HL-60 (cell line): ENCODE measurements at regions not wholly inside any gene's neighbourhood (a gene's known extent, or its start where the extent isn't known, plus 50 kb on each side); places are given as distances from the start of the nearest gene placed in this dataset.

Source experiments
- CTCF ChIP-seq: IDR thresholded peaks from one replicate; pipeline ENCODE4 v1.5.1; 2011; ENCODE audit warnings: low read length, control low read depth, inconsistent platforms; ENCODE audit not compliant: insufficient read depth
- GABPA ChIP-seq: IDR thresholded peaks from 2 replicates; pipeline ENCODE4 v1.6.1; 2012; ENCODE audit warnings: low read depth
- POLR2AphosphoS5 ChIP-seq: IDR thresholded peaks from 2 replicates; pipeline ENCODE4 v1.6.1; 2012; ENCODE audit warnings: low read depth
- REST ChIP-seq: IDR thresholded peaks from 2 replicates; pipeline ENCODE4 v1.6.1; 2012; ENCODE audit warnings: low read depth; ENCODE audit not compliant: insufficient replicate concordance
- SPI1 ChIP-seq: IDR thresholded peaks from 2 replicates; pipeline ENCODE4 v1.6.1; 2012; ENCODE audit warnings: low read depth, mild to moderate bottlenecking, borderline replicate concordance

GRCh38 chr7:42858570-42858969 is 53.3 kb downstream of the C7orf25 start:
- TF ChIP-seq CTCF (no peak), POLR2AphosphoS5 (no peak), REST (no peak), SPI1 (no peak), GABPA (no peak)
